Gastrocnemius medialis (tissue), 4 donors: ENCODE measurements at regions not wholly inside any gene's neighbourhood (a gene's known extent, or its start where the extent isn't known, plus 50 kb on each side); places are given as distances from the start of the nearest gene placed in this dataset.

Experiments
- POLR2A ChIP-seq, 2 donors: fragments of 450-650 bp; IDR thresholded peaks; one replicate each; pipeline ENCODE4 v1.6.1; 2017; ENCODE audit warnings: antibody characterized with exemption in 2 of 2, mild to moderate bottlenecking in 2 of 2, moderate library complexity in 2 of 2
- TF ChIP-seq, protein P1 (sequence below), 5 experiments: fragments of 450-650 bp in 3 of 5; fragments of 200-600 bp in 2 of 5; sonication (generic) in 2 of 5; IDR thresholded peaks in 4 of 5; conservative IDR thresholded peaks in 1 of 5; 1 replicate in 4 of 5; 2 replicates in 1 of 5; pipeline ENCODE4 v1.5.1; 2016 to 2019; ENCODE audit warnings: antibody characterized with exemption in 5 of 5, mild to moderate bottlenecking in 3 of 5, moderate library complexity in 3 of 5

DNA sequence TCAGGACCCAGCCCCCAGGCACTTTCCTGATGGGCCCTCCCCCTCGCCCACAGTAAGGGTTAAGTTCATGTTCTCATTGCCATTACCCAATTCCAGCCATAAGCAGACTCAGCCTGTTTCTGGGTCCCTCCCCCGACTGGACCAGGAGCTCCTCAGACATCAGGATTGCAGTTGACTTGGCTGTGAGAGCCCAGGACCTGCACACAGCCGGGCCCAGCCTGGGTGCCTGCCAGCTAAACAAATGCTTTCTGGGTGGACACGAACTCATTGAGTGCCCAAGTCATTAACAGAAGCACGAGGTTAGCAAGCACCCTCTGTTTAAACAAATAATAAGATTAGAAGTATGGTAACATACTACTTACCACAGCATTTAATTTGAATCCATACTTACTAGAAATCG lies 147.9 kb upstream of the POU3F1 start:
- TF ChIP-seq, protein P1, sequence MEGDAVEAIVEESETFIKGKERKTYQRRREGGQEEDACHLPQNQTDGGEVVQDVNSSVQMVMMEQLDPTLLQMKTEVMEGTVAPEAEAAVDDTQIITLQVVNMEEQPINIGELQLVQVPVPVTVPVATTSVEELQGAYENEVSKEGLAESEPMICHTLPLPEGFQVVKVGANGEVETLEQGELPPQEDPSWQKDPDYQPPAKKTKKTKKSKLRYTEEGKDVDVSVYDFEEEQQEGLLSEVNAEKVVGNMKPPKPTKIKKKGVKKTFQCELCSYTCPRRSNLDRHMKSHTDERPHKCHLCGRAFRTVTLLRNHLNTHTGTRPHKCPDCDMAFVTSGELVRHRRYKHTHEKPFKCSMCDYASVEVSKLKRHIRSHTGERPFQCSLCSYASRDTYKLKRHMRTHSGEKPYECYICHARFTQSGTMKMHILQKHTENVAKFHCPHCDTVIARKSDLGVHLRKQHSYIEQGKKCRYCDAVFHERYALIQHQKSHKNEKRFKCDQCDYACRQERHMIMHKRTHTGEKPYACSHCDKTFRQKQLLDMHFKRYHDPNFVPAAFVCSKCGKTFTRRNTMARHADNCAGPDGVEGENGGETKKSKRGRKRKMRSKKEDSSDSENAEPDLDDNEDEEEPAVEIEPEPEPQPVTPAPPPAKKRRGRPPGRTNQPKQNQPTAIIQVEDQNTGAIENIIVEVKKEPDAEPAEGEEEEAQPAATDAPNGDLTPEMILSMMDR (IDR thresholded peaks at IDR 0.05 in 4 of 5, conservative IDR thresholded peaks at IDR 0.05 in 1 of 5) = no peak
- no peak for TF ChIP-seq POLR2A (IDR thresholded peaks at IDR 0.05)
